Cardiac fibroblast (primary cell): ENCODE measurements at regions not wholly inside any gene's neighbourhood (a gene's known extent, or its start where the extent isn't known, plus 50 kb on each side); places are given as distances from the start of the nearest gene placed in this dataset.

ENCODE experiments used
- DNase-seq, 2 donors: peaks; one replicate each; pipeline versions ENCODE4 v3.0.0 to v3.0.0-alpha.2; 2010; ENCODE audit warnings: low read depth in 2 of 2
- H3K4me3 ChIP-seq, 2 donors: replicated peaks in 1 of 2; 1 replicate in 1 of 2; 2 replicates in 1 of 2; pipeline ENCODE4 v1.5.1; 2011; ENCODE audit warnings: low read depth in 2 of 2, low read length in 2 of 2, mild to moderate bottlenecking in 2 of 2, moderate library complexity in 1 of 2
- CTCF ChIP-seq: IDR thresholded peaks from one replicate; pipeline ENCODE4 v1.5.1; 2011; ENCODE audit warnings: low read depth, mild to moderate bottlenecking, low read length, inconsistent platforms

GRCh38 chr5:155759984-155760383, 567.0 kb upstream of the SGCD start:
- H3K4me3 ChIP-seq, result no peak overlapping the region
- no peak for DNase-seq
- no peak for TF ChIP-seq CTCF

GRCh38 chr5:155761502-155761901, 565.5 kb upstream of the SGCD start:
- no peak for TF ChIP-seq CTCF
- no peak for DNase-seq
- no peak overlapping the region for H3K4me3 ChIP-seq

GRCh38 chr5:155765715-155766114, 561.2 kb upstream of the SGCD start:
- H3K4me3 ChIP-seq, result no peak overlapping the region
- TF ChIP-seq CTCF, result no peak
- DNase-seq, result no peak

GRCh38 chr5:155767470-155767869, 559.5 kb upstream of the SGCD start:
- no peak overlapping the region for H3K4me3 ChIP-seq
- TF ChIP-seq CTCF, result no peak
- no peak for DNase-seq

GRCh38 chr5:155768332-155768731, 558.6 kb upstream of the SGCD start:
- TF ChIP-seq CTCF, result no peak
- DNase-seq, result no peak
- no peak overlapping the region for H3K4me3 ChIP-seq

GRCh38 chr5:155772009-155772662, 554.8 kb upstream of the SGCD start:
- H3K4me3 ChIP-seq, result no peak overlapping the region
- no peak for TF ChIP-seq CTCF
- DNase-seq, result no peak

- no peak for TF ChIP-seq CTCF
- no peak for DNase-seq
- H3K4me3 ChIP-seq, result no peak overlapping the region
Observed at GRCh38 chr5:155773680-155774079, 553.3 kb upstream of the SGCD start.
